Sigmoid colon (tissue), 6 donors: ENCODE measurements at regions not wholly inside any gene's neighbourhood (a gene's known extent, or its start where the extent isn't known, plus 50 kb on each side); places are given as distances from the start of the nearest gene placed in this dataset.

Experiments
- DNase-seq: peaks from one replicate; pipeline ENCODE4 v3.0.0-alpha.2; 2019
- H3K27ac ChIP-seq, 4 donors: fragments of 200-600 bp; sonication (generic); one replicate each; pipeline ENCODE4 v1.5.1; 2016 to 2019; ENCODE audit warnings: mild to moderate bottlenecking in 1 of 4
- H3K27me3 ChIP-seq, 3 donors: fragments of 200-600 bp; sonication (generic); one replicate each; pipeline ENCODE4 v1.5.1; 2019; ENCODE audit warnings: mild to moderate bottlenecking in 1 of 3
- H3K36me3 ChIP-seq, 4 donors: fragments of 200-600 bp; sonication (generic); one replicate each; pipeline ENCODE4 v1.5.1; 2016 to 2019
- H3K4me1 ChIP-seq, 4 donors: fragments of 200-600 bp; sonication (generic); one replicate each; pipeline ENCODE4 v1.5.1; 2017 to 2019
- H3K4me3 ChIP-seq, 4 donors: fragments of 200-600 bp; sonication (generic); one replicate each; pipeline ENCODE4 v1.5.1; 2017 to 2019; ENCODE audit warnings: mild to moderate bottlenecking in 2 of 4, moderate library complexity in 1 of 4
- H3K9me3 ChIP-seq, 4 donors: fragments of 200-600 bp in 3 of 4; sonication (generic) in 3 of 4; one replicate each; pipeline versions ENCODE4 v1.5.1 to v1.6.1; 2013 to 2019
- CTCF ChIP-seq, 4 experiments: fragments of 450-650 bp in 3 of 4; fragments of 200-600 bp in 1 of 4; IDR thresholded peaks; one replicate each; pipeline ENCODE4 v1.5.1; 2016 to 2019; ENCODE audit warnings: antibody characterized with exemption in 4 of 4, mild to moderate bottlenecking in 3 of 4, moderate library complexity in 2 of 4
- EP300 ChIP-seq, 4 donors: sonication (generic); formaldehyde crosslinking; IDR thresholded peaks; one replicate each; pipeline ENCODE4 v1.6.1; 2017; ENCODE audit warnings: antibody characterized with exemption in 4 of 4
- POLR2A ChIP-seq, 2 donors: fragments of 450-650 bp; IDR thresholded peaks; one replicate each; pipeline ENCODE4 v1.6.1; 2016; ENCODE audit warnings: antibody characterized with exemption in 2 of 2, mild to moderate bottlenecking in 2 of 2, moderate library complexity in 2 of 2
- POLR2AphosphoS5 ChIP-seq, 4 donors: sonication (generic); formaldehyde crosslinking; IDR thresholded peaks; one replicate each; pipeline ENCODE4 v1.6.1; 2017; ENCODE audit warnings: antibody characterized with exemption in 4 of 4
- WGBS, 2 donors: extraction: QIAGEN DNeasy Blood & Tissue Kit; methylation state at CpG; one replicate each; pipeline ENCODE4 v1.1.7; 2013; 5-methylcytosine and 5-hydroxymethylcytosine counted together
- intact Hi-C: fragments of 100-400 bp; cut with DNase I; formaldehyde crosslinking; loops from one replicate; pipeline ENCODE4 v1.15.1; 2023
- donor health status: healthy with polysubstance abuse.
- donor health status: healthy.

- WGBS, 2 donors: 80% methylated on average over 4 of the region's 4 CpGs
- no peak for DNase-seq
- H3K36me3 ChIP-seq: no peaks in the 10 kb centered on the region
- H3K4me3 ChIP-seq: no peak overlapping the region
- no peaks in the 10 kb centered on the region for H3K27me3 ChIP-seq
- peaks cover 0 to 6% (median 0%) of the 10 kb centered on the region in 4 donors for H3K4me1 ChIP-seq
- intact Hi-C loops: no loop called here
- TF ChIP-seq CTCF (IDR thresholded peaks at IDR 0.05) (no peak), EP300 (IDR thresholded peaks at IDR 0.05) (no peak), POLR2AphosphoS5 (IDR thresholded peaks at IDR 0.05) (no peak), POLR2A (IDR thresholded peaks at IDR 0.05) (no peak)
- no peaks in the 10 kb centered on the region for H3K9me3 ChIP-seq
- no peak overlapping the region for H3K27ac ChIP-seq
Measured at GRCh38 chr11:131179836-131180235, 190.6 kb upstream of the NTM start.

- Histone ChIP-seq H3K36me3 (no peaks in the 10 kb centered on the region), H3K27ac (no peak overlapping the region), H3K27me3 (no peaks in the 10 kb centered on the region), H3K9me3 (no peaks in the 10 kb centered on the region), H3K4me1 (peaks cover 0 to 12% (median 8%) of the 10 kb centered on the region in 4 donors), H3K4me3 (no peak overlapping the region)
- 65 to 78% methylated on average over 3 of the region's 3 CpGs for WGBS, 2 donors
- no peak for DNase-seq
- TF ChIP-seq CTCF (IDR thresholded peaks at IDR 0.05) (no peak), POLR2AphosphoS5 (IDR thresholded peaks at IDR 0.05) (no peak), POLR2A (IDR thresholded peaks at IDR 0.05) (no peak), EP300 (IDR thresholded peaks at IDR 0.05) (no peak)
- intact Hi-C loops: no loop called here
Measured at GRCh38 chr11:131185915-131186314, 184.5 kb upstream of the NTM start.

GRCh38 chr11:131186629-131187101, 183.8 kb upstream of the NTM start:
- H3K4me3 ChIP-seq: no peak overlapping the region
- H3K9me3 ChIP-seq: no peaks in the 10 kb centered on the region
- DNase-seq: no peak
- no peaks in the 10 kb centered on the region for H3K36me3 ChIP-seq
- WGBS, 2 donors: 17 to 45% methylated on average over 10 of the region's 10 CpGs
- peaks cover 0 to 12% (median 8%) of the 10 kb centered on the region in 4 donors for H3K4me1 ChIP-seq
- no peaks in the 10 kb centered on the region for H3K27me3 ChIP-seq
- TF ChIP-seq EP300 (IDR thresholded peaks at IDR 0.05) (no peak), POLR2A (IDR thresholded peaks at IDR 0.05) (no peak), CTCF (IDR thresholded peaks at IDR 0.05) (no peak), POLR2AphosphoS5 (IDR thresholded peaks at IDR 0.05) (no peak)
- intact Hi-C loops: no loop called here
- H3K27ac ChIP-seq: no peak overlapping the region

- DNase-seq: no peak
- Histone ChIP-seq H3K36me3 (no peaks in the 10 kb centered on the region), H3K4me3 (no peak overlapping the region), H3K27ac (no peak overlapping the region), H3K9me3 (no peaks in the 10 kb centered on the region), H3K27me3 (no peaks in the 10 kb centered on the region), H3K4me1 (peaks cover 0 to 39% (median 24%) of the 10 kb centered on the region in 4 donors)
- intact Hi-C loops: no loop called here
- TF ChIP-seq POLR2AphosphoS5 (IDR thresholded peaks at IDR 0.05): no peak
- no peak for TF ChIP-seq POLR2A (IDR thresholded peaks at IDR 0.05)
- no peak for TF ChIP-seq CTCF (IDR thresholded peaks at IDR 0.05)
- TF ChIP-seq EP300 (IDR thresholded peaks at IDR 0.05): no peak
- WGBS, 2 donors: 70 to 85% methylated on average over 5 of the region's 5 CpGs
Measured at GRCh38 chr11:131190446-131190845, 180.0 kb upstream of the NTM start.

- Histone ChIP-seq H3K27me3 (no peaks in the 10 kb centered on the region), H3K9me3 (no peaks in the 10 kb centered on the region), H3K4me1 (peaks cover 0 to 50% (median 35%) of the 10 kb centered on the region in 4 donors), H3K4me3 (no peak overlapping the region), H3K27ac (no peak overlapping the region), H3K36me3 (no peaks in the 10 kb centered on the region)
- 72 to 73% methylated on average over 4 of the region's 4 CpGs for WGBS, 2 donors
- DNase-seq: no peak
- no peak for TF ChIP-seq EP300 (IDR thresholded peaks at IDR 0.05)
- no peak for TF ChIP-seq POLR2A (IDR thresholded peaks at IDR 0.05)
- no peak for TF ChIP-seq POLR2AphosphoS5 (IDR thresholded peaks at IDR 0.05)
- TF ChIP-seq CTCF (IDR thresholded peaks at IDR 0.05): no peak
- intact Hi-C loops: no loop called here
Measured at GRCh38 chr11:131191606-131192005, 178.8 kb upstream of the NTM start.
